Gastrocnemius medialis (tissue), 4 donors: ENCODE measurements at regions not wholly inside any gene's neighbourhood (a gene's known extent, or its start where the extent isn't known, plus 50 kb on each side); places are given as distances from the start of the nearest gene placed in this dataset.

ENCODE experiments used
- ATAC-seq, 2 donors: fragments of 150-250 bp; one replicate each; pipeline ENCODE4 v1.9.1; 2016
- DNase-seq, 2 donors: peaks; one replicate each; pipeline ENCODE4 v3.0.0-alpha.2; 2019
- H3K27ac ChIP-seq, 4 donors: fragments of 200-600 bp; sonication (generic); 1 replicate in 1 of 4; 2 replicates in 3 of 4; pipeline ENCODE4 v1.5.1; 2016 to 2018; ENCODE audit warnings: mild to moderate bottlenecking in 2 of 4, moderate library complexity in 1 of 4
- H3K27me3 ChIP-seq, 3 donors: fragments of 200-600 bp; sonication (generic) in 2 of 3; 1 replicate in 1 of 3; 2 replicates in 2 of 3; pipeline versions ENCODE4 v1.5.1 to v1.6.0; 2016 to 2019; ENCODE audit warnings: mild to moderate bottlenecking in 1 of 3, moderate library complexity in 1 of 3
- H3K36me3 ChIP-seq, 2 donors: fragments of 200-600 bp; sonication (generic) in 1 of 2; one replicate each; pipeline ENCODE4 v1.5.1; 2017 to 2018
- H3K4me1 ChIP-seq, 2 donors: fragments of 200-600 bp; sonication (generic) in 1 of 2; one replicate each; pipeline ENCODE4 v1.5.1; 2016 to 2017; ENCODE audit warnings: mild to moderate bottlenecking in 2 of 2
- H3K4me3 ChIP-seq, 4 donors: fragments of 200-600 bp; sonication (generic) in 3 of 4; 1 replicate in 1 of 4; 2 replicates in 3 of 4; pipeline ENCODE4 v1.5.1; 2016 to 2019; ENCODE audit warnings: mild to moderate bottlenecking in 2 of 4
- H3K9me3 ChIP-seq, 3 donors: fragments of 200-600 bp; sonication (generic) in 2 of 3; 1 replicate in 1 of 3; 2 replicates in 2 of 3; pipeline ENCODE4 v1.5.1; 2016 to 2019
- CTCF ChIP-seq, 5 experiments: fragments of 450-650 bp in 3 of 5; fragments of 200-600 bp in 2 of 5; sonication (generic) in 2 of 5; IDR thresholded peaks in 4 of 5; conservative IDR thresholded peaks in 1 of 5; 1 replicate in 4 of 5; 2 replicates in 1 of 5; pipeline ENCODE4 v1.5.1; 2016 to 2019; ENCODE audit warnings: antibody characterized with exemption in 5 of 5, mild to moderate bottlenecking in 3 of 5, moderate library complexity in 3 of 5
- POLR2A ChIP-seq, 2 donors: fragments of 450-650 bp; IDR thresholded peaks; one replicate each; pipeline ENCODE4 v1.6.1; 2017; ENCODE audit warnings: antibody characterized with exemption in 2 of 2, mild to moderate bottlenecking in 2 of 2, moderate library complexity in 2 of 2
- in situ Hi-C, 4 donors: fragments of 200-750 bp; cut with MboI; loops; one replicate each; pipeline versions ENCODE4 v1.15.0 to v1.8.0; 2017; ENCODE audit warnings: low sequenced_read_pairs in 4 of 4
- intact Hi-C: fragments of 100-400 bp; cut with DNase I; formaldehyde crosslinking; loops from one replicate; pipeline ENCODE4 v1.15.1; 2023; ENCODE audit warnings: low total_unique reads

- H3K4me3 ChIP-seq, result no peak overlapping the region
- DNase-seq (no peak), ATAC-seq (no peak)
- no peaks in the 10 kb centered on the region for H3K4me1 ChIP-seq
- in situ Hi-C loops, result no loop called here
- intact Hi-C loops, result no loop called here
- H3K36me3 ChIP-seq, result no peaks in the 10 kb centered on the region
- H3K27me3 ChIP-seq, result no peaks in the 10 kb centered on the region
- no peak for TF ChIP-seq POLR2A (IDR thresholded peaks at IDR 0.05)
- no peak for TF ChIP-seq CTCF (IDR thresholded peaks at IDR 0.05 in 4 of 5, conservative IDR thresholded peaks at IDR 0.05 in 1 of 5)
- H3K27ac ChIP-seq, result no peak overlapping the region
- H3K9me3 ChIP-seq, result no peaks in the 10 kb centered on the region
These were observed 362.6 kb downstream of the CNTNAP4 start for GRCh38 chr16:76639685-76640289.

- ATAC-seq, result no peak
- in situ Hi-C loops, result loop anchor here in 1 of 4 donors (25.0 kb wide), 1 partner anchor 88 kb away; no protein-coding TSS in a partner anchor
- no peaks in the 10 kb centered on the region for H3K27me3 ChIP-seq
- TF ChIP-seq CTCF (IDR thresholded peaks at IDR 0.05 in 4 of 5, conservative IDR thresholded peaks at IDR 0.05 in 1 of 5), result no peak
- H3K27ac ChIP-seq, result no peak overlapping the region
- intact Hi-C loops, result no loop called here
- H3K9me3 ChIP-seq, result no peaks in the 10 kb centered on the region
- no peak for DNase-seq
- no peaks in the 10 kb centered on the region for H3K4me1 ChIP-seq
- no peak overlapping the region for H3K4me3 ChIP-seq
- H3K36me3 ChIP-seq, result no peaks in the 10 kb centered on the region
These were observed 373.4 kb downstream of the CNTNAP4 start for GRCh38 chr16:76650582-76650981.

GRCh38 chr16:76653390-76654026 lies 376.3 kb downstream of the CNTNAP4 start:
- intact Hi-C loops, result no loop called here
- no peak for TF ChIP-seq POLR2A (IDR thresholded peaks at IDR 0.05)
- TF ChIP-seq CTCF (IDR thresholded peaks at IDR 0.05 in 4 of 5, conservative IDR thresholded peaks at IDR 0.05 in 1 of 5), result no peak
- ATAC-seq (no peak), DNase-seq (no peak)
- Histone ChIP-seq H3K4me3 (no peak overlapping the region), H3K4me1 (no peaks in the 10 kb centered on the region), H3K27me3 (no peaks in the 10 kb centered on the region), H3K9me3 (no peaks in the 10 kb centered on the region), H3K36me3 (no peaks in the 10 kb centered on the region), H3K27ac (no peak overlapping the region)
- in situ Hi-C loops, result loop anchor here in 1 of 4 donors (25.0 kb wide), 1 partner anchor 91 kb away; no protein-coding TSS in a partner anchor

GRCh38 chr16:76654088-76654820 lies 377.1 kb downstream of the CNTNAP4 start:
- no peaks in the 10 kb centered on the region for H3K4me1 ChIP-seq
- no peaks in the 10 kb centered on the region for H3K36me3 ChIP-seq
- TF ChIP-seq CTCF (IDR thresholded peaks at IDR 0.05 in 4 of 5, conservative IDR thresholded peaks at IDR 0.05 in 1 of 5) (no peak), POLR2A (IDR thresholded peaks at IDR 0.05) (no peak)
- no peak for DNase-seq
- no peak overlapping the region for H3K27ac ChIP-seq
- no peaks in the 10 kb centered on the region for H3K27me3 ChIP-seq
- intact Hi-C loops, result no loop called here
- H3K4me3 ChIP-seq, result no peak overlapping the region
- H3K9me3 ChIP-seq, result no peaks in the 10 kb centered on the region
- in situ Hi-C loops, result loop anchor here in 1 of 4 donors (25.0 kb wide), 1 partner anchor 92 kb away; no protein-coding TSS in a partner anchor
- no peak for ATAC-seq
